Endothelial cell of umbilical vein (primary cell): ENCODE measurements at regions not wholly inside any gene's neighbourhood (a gene's known extent, or its start where the extent isn't known, plus 50 kb on each side); places are given as distances from the start of the nearest gene placed in this dataset.
"Not testable (repeated sequence)": the region's sequence is repeated elsewhere in the genome, so short reads cannot be mapped to it uniquely, and the experiment has no call there.

Experiments
- EZH2 ChIP-seq: IDR thresholded peaks from 2 replicates; pipeline ENCODE4 v1.6.1; 2012; ENCODE audit warnings: borderline replicate concordance, low read depth, mild to moderate bottlenecking, moderate library complexity, low read length, inconsistent platforms; ENCODE audit not compliant: severe bottlenecking
- GATA2 ChIP-seq: IDR thresholded peaks from 2 replicates; pipeline ENCODE4 v1.7.0; 2011; ENCODE audit warnings: low read depth, mild to moderate bottlenecking, moderate library complexity, mixed read lengths, low read length; ENCODE audit not compliant: insufficient read length, insufficient read depth
- JUN ChIP-seq: IDR thresholded peaks from 2 replicates; pipeline ENCODE4 v1.6.1; 2011; ENCODE audit warnings: borderline replicate concordance, low read depth; ENCODE audit not compliant: insufficient read length, insufficient read depth
- MYC ChIP-seq: IDR thresholded peaks from one replicate; pipeline ENCODE4 v1.6.1; 2011; ENCODE audit warnings: mild to moderate bottlenecking, low read depth, low read length
- POLR2A ChIP-seq: IDR thresholded peaks from 2 replicates; pipeline ENCODE4 v1.6.1; 2012; ENCODE audit warnings: low read depth, mild to moderate bottlenecking, control low read depth, low read length
- POLR2AphosphoS5 ChIP-seq: IDR thresholded peaks from 2 replicates; pipeline ENCODE4 v1.6.1; 2012; ENCODE audit warnings: low read depth, mild to moderate bottlenecking, control low read depth, low read length, moderate library complexity; ENCODE audit not compliant: insufficient read depth
- TF ChIP-seq, protein P1 (sequence below), 2 donors: IDR thresholded peaks; 1 replicate in 1 of 2; 2 replicates in 1 of 2; pipeline ENCODE4 v1.5.1; 2011; ENCODE audit warnings: low read length in 2 of 2, mild to moderate bottlenecking in 2 of 2, moderate library complexity in 2 of 2, control low read depth in 1 of 2, inconsistent platforms in 1 of 2, low read depth in 1 of 2; ENCODE audit not compliant: insufficient read depth in 1 of 2; ENCODE audit errors: extremely low read depth in 1 of 2
- TF ChIP-seq, protein P2 (sequence below): IDR thresholded peaks from 2 replicates; pipeline ENCODE4 v1.6.1; 2011; ENCODE audit not compliant: insufficient read depth, insufficient read length

DNA sequence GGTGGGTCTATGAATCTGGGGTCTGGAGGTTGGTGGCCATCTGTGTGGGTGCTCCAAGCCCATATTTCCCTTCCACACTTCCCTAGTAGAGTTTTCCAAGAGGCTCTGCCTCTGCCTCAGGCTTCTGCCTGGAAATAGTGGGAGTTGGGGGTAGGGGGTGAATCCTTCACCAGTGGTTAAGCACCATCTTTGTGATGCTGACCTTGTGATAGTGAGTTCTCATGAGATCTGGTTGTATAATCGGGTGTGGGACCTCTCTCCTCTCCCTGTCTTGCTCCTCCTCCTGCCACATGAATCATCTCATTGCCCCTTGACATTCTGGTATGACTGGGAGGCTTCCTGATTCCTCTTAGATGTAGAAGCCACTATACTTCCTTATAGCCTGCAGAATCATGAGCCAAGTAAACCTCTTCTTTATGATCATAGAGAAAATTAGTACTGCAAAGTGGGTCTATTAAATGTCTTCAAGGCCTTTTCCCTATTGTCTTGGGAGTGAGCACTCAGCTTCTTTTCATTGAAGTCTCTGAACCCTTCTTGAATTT lies 829.8 kb downstream of the FOXD4L5 start:
- TF ChIP-seq, protein P1, sequence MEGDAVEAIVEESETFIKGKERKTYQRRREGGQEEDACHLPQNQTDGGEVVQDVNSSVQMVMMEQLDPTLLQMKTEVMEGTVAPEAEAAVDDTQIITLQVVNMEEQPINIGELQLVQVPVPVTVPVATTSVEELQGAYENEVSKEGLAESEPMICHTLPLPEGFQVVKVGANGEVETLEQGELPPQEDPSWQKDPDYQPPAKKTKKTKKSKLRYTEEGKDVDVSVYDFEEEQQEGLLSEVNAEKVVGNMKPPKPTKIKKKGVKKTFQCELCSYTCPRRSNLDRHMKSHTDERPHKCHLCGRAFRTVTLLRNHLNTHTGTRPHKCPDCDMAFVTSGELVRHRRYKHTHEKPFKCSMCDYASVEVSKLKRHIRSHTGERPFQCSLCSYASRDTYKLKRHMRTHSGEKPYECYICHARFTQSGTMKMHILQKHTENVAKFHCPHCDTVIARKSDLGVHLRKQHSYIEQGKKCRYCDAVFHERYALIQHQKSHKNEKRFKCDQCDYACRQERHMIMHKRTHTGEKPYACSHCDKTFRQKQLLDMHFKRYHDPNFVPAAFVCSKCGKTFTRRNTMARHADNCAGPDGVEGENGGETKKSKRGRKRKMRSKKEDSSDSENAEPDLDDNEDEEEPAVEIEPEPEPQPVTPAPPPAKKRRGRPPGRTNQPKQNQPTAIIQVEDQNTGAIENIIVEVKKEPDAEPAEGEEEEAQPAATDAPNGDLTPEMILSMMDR (IDR thresholded peaks at IDR 0.05; ENCODE audit: extremely low read depth in 1 of 2, insufficient read depth in 1 of 2, low read depth in 1 of 2, low read length in 2 of 2) = not testable (repeated sequence)
- not testable (repeated sequence) for TF ChIP-seq EZH2, POLR2AphosphoS5, POLR2A, MYC, GATA2, JUN
- TF ChIP-seq, protein P2, sequence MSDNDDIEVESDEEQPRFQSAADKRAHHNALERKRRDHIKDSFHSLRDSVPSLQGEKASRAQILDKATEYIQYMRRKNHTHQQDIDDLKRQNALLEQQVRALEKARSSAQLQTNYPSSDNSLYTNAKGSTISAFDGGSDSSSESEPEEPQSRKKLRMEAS = not testable (repeated sequence)
